Activated CD4-positive, alpha-beta T cell treated with anti-CD3 and anti-CD28 coated beads, Interleukin-2, Interleukin-4, amounts not matched to agents 100 ng/mL and 50 ng/mL, durations not matched to agents 16 hours and 8 hours (primary cell): ENCODE measurements at regions not wholly inside any gene's neighbourhood (a gene's known extent, or its start where the extent isn't known, plus 50 kb on each side); places are given as distances from the start of the nearest gene placed in this dataset.

Source experiments
- DNase-seq: peaks from one replicate; pipeline ENCODE4 v3.0.0-alpha.2; 2020; ENCODE audit warnings: low spot score

GRCh38 chr6:98548301-98548700 is 286.1 kb upstream of the POU3F2 start:
- DNase-seq = no peak

GRCh38 chr6:98560418-98560817 is 274.0 kb upstream of the POU3F2 start:
- DNase-seq = no peak

GRCh38 chr6:98560841-98561240 is 273.5 kb upstream of the POU3F2 start:
- DNase-seq = no peak

GRCh38 chr6:98566126-98566525 is 268.2 kb upstream of the POU3F2 start:
- no peak for DNase-seq

- no peak for DNase-seq
These were observed 261.8 kb upstream of the POU3F2 start for GRCh38 chr6:98572579-98572978.

GRCh38 chr6:98574984-98575383 is 259.4 kb upstream of the POU3F2 start:
- DNase-seq = no peak

GRCh38 chr6:98576791-98577190 is 257.6 kb upstream of the POU3F2 start:
- no peak for DNase-seq

GRCh38 chr6:98578016-98578415 is 256.4 kb upstream of the POU3F2 start:
- no peak for DNase-seq

GRCh38 chr6:98579079-98579478 is 255.3 kb upstream of the POU3F2 start:
- no peak for DNase-seq

- no peak for DNase-seq
These were observed 254.4 kb upstream of the POU3F2 start for GRCh38 chr6:98579941-98580340.

GRCh38 chr6:98581705-98582104 is 252.7 kb upstream of the POU3F2 start:
- DNase-seq = no peak

- DNase-seq = no peak
These were observed 250.9 kb upstream of the POU3F2 start for GRCh38 chr6:98583506-98583905.

- no peak for DNase-seq
These were observed 248.2 kb upstream of the POU3F2 start for GRCh38 chr6:98586163-98586562.

- DNase-seq = no peak
These were observed 246.8 kb upstream of the POU3F2 start for GRCh38 chr6:98587555-98587954.

GRCh38 chr6:98589536-98589935 is 244.8 kb upstream of the POU3F2 start:
- no peak for DNase-seq

- no peak for DNase-seq
These were observed 244.2 kb upstream of the POU3F2 start for GRCh38 chr6:98590136-98590681.

- DNase-seq = no peak
These were observed 243.4 kb upstream of the POU3F2 start for GRCh38 chr6:98590997-98591396.

- no peak for DNase-seq
These were observed 240.7 kb upstream of the POU3F2 start for GRCh38 chr6:98593676-98594075.

- DNase-seq = no peak
These were observed 232.7 kb upstream of the POU3F2 start for GRCh38 chr6:98601716-98602115.

GRCh38 chr6:98605705-98606104 is 228.7 kb upstream of the POU3F2 start:
- DNase-seq = no peak

- DNase-seq = no peak
These were observed 207.1 kb upstream of the POU3F2 start for GRCh38 chr6:98627129-98627775.

- no peak for DNase-seq
These were observed 200.5 kb upstream of the POU3F2 start for GRCh38 chr6:98633886-98634285.

- no peak for DNase-seq
These were observed 199.8 kb upstream of the POU3F2 start for GRCh38 chr6:98634569-98634968.

- DNase-seq = no peak
These were observed 199.2 kb upstream of the POU3F2 start for GRCh38 chr6:98635191-98635590.
